C1 segment of cervical spinal cord (tissue), 14 donors: ENCODE measurements at regions not wholly inside any gene's neighbourhood (a gene's known extent, or its start where the extent isn't known, plus 50 kb on each side); places are given as distances from the start of the nearest gene placed in this dataset.
"Not testable (repeated sequence)": the region's sequence is repeated elsewhere in the genome, so short reads cannot be mapped to it uniquely, and the experiment has no call there.

Source experiments
- DNase-seq, 14 donors: peaks; one replicate each; lab custom pipeline; 2025; lab: John Stamatoyannopoulos, UW

- DNase-seq: peak in 1 of 14 donors; percentile 9
These were observed 52.6 kb upstream of the JUN start for GRCh38 chr1:58836408-58836807.

- peak in 1 of 14 donors; percentile 50 for DNase-seq
These were observed 54.0 kb upstream of the JUN start for GRCh38 chr1:58837886-58838285.

GRCh38 chr1:58839147-58839795, 55.4 kb upstream of the JUN start:
- DNase-seq: no peak

GRCh38 chr1:58839846-58840835, 56.3 kb upstream of the JUN start:
- DNase-seq: no peak

- DNase-seq: no peak
These were observed 57.6 kb upstream of the JUN start for GRCh38 chr1:58841455-58841854.

GRCh38 chr1:58842941-58843340, 59.1 kb upstream of the JUN start:
- no peak for DNase-seq

GRCh38 chr1:58844176-58844575, 60.3 kb upstream of the JUN start:
- DNase-seq: no peak

GRCh38 chr1:58845942-58846341, 62.1 kb upstream of the JUN start:
- DNase-seq: no peak

- peak in 6 of 14 donors; percentile 33 to 80 (median 48) for DNase-seq
These were observed 65.1 kb upstream of the JUN start for GRCh38 chr1:58848818-58849411.

- peak in 1 of 14 donors; percentile 59 for DNase-seq
These were observed 65.7 kb upstream of the JUN start for GRCh38 chr1:58849551-58849950.

- no peak for DNase-seq
These were observed 66.8 kb upstream of the JUN start for GRCh38 chr1:58850636-58851035.

- DNase-seq: peak in 1 of 14 donors; percentile 33
These were observed 69.1 kb upstream of the JUN start for GRCh38 chr1:58852731-58853485.

- DNase-seq: no peak
These were observed 70.7 kb upstream of the JUN start for GRCh38 chr1:58854576-58854975.

- DNase-seq: no peak
These were observed 71.7 kb upstream of the JUN start for GRCh38 chr1:58855274-58856165.

GRCh38 chr1:58856281-58856680, 72.4 kb upstream of the JUN start:
- DNase-seq: not testable (repeated sequence)

- DNase-seq: no peak
These were observed 74.1 kb upstream of the JUN start for GRCh38 chr1:58857680-58858673.

- DNase-seq: no peak
These were observed 76.1 kb upstream of the JUN start for GRCh38 chr1:58859769-58860485.

- no peak for DNase-seq
These were observed 77.2 kb upstream of the JUN start for GRCh38 chr1:58861076-58861475.

- DNase-seq: no peak
These were observed 77.7 kb upstream of the JUN start for GRCh38 chr1:58861506-58861905.
